Kidney (tissue), 13 donors: ENCODE measurements at regions not wholly inside any gene's neighbourhood (a gene's known extent, or its start where the extent isn't known, plus 50 kb on each side); places are given as distances from the start of the nearest gene placed in this dataset.

ENCODE experiments used
- DNase-seq, 5 donors: peaks; one replicate each; pipeline ENCODE4 v3.0.0-alpha.2; 2013 to 2020
- FAIRE-seq: peaks from 2 replicates; lab custom pipeline; 2012; peaks lifted over from hg19 to GRCh38; lab: Jason Lieb, UNC
- H3K27ac ChIP-seq, 2 donors: one replicate each; pipeline ENCODE4 v1.7.0; 2013; ENCODE audit warnings: low read depth in 2 of 2, low read length in 2 of 2, inconsistent platforms in 1 of 2
- H3K27me3 ChIP-seq: one replicate; pipeline ENCODE4 v1.7.1; 2013; ENCODE audit warnings: low read length, inconsistent platforms; ENCODE audit not compliant: control insufficient read depth, insufficient read depth
- H3K36me3 ChIP-seq, 3 donors: one replicate each; pipeline versions ENCODE4 v1.7.0 to v1.7.1; 2013; ENCODE audit warnings: low read length in 3 of 3, control low read depth in 1 of 3, inconsistent platforms in 1 of 3; ENCODE audit not compliant: insufficient read depth in 3 of 3, control insufficient read depth in 2 of 3
- H3K4me1 ChIP-seq, 3 donors: one replicate each; pipeline versions ENCODE4 v1.7.0 to v1.7.1; 2013; ENCODE audit warnings: low read length in 3 of 3, inconsistent platforms in 1 of 3, low read depth in 1 of 3; ENCODE audit not compliant: control insufficient read depth in 2 of 3, insufficient read depth in 2 of 3
- H3K4me3 ChIP-seq, 3 donors: one replicate each; pipeline versions ENCODE4 v1.7.0 to v1.8.1; 2013; ENCODE audit warnings: low read length in 3 of 3, control low read depth in 1 of 3, inconsistent platforms in 1 of 3
- H3K9ac ChIP-seq, 3 donors: one replicate each; pipeline versions ENCODE4 v1.7.0 to v1.7.1; 2013; ENCODE audit warnings: low read length in 3 of 3, control low read depth in 1 of 3, inconsistent platforms in 1 of 3
- H3K9me3 ChIP-seq, 3 donors: one replicate each; pipeline versions ENCODE4 v1.7.0 to v1.7.1; 2013; ENCODE audit warnings: low read length in 3 of 3, control low read depth in 1 of 3, inconsistent platforms in 1 of 3; ENCODE audit not compliant: control insufficient read depth in 2 of 3, insufficient read depth in 1 of 3
- CTCF ChIP-seq: IDR thresholded peaks from 3 replicates; pipeline ENCODE4 v1.5.1; 2012; ENCODE audit warnings: mild to moderate bottlenecking, moderate library complexity, borderline replicate concordance; ENCODE audit not compliant: insufficient read depth; ENCODE audit errors: extremely low read depth
- intact Hi-C: fragments of 100-400 bp; cut with DNase I; formaldehyde crosslinking; loops from one replicate; pipeline ENCODE4 v1.11.1; 2022
- donor health status: control.
- donor health status: control.
- donor health status: control.
- donor health status: control.
- donor health status: control.
- donor health status: DM: yes; HTN: yes; CAD: no.
- donor health status: Normal renal cell carcinoma (clear cell type).

GRCh38 chr9:29609282-29609681, 2036.0 kb upstream of the C9orf72 start:
- Histone ChIP-seq H3K9me3 (no peaks in the 10 kb centered on the region), H3K27me3 (no peaks in the 10 kb centered on the region), H3K4me3 (no peak overlapping the region), H3K9ac (no peak overlapping the region), H3K4me1 (no peaks in the 10 kb centered on the region), H3K36me3 (no peaks in the 10 kb centered on the region), H3K27ac (no peak overlapping the region)
- FAIRE-seq (no peak), DNase-seq (no peak)
- TF ChIP-seq CTCF: no peak
- intact Hi-C loops: no loop called here

- Histone ChIP-seq H3K4me1 (no peaks in the 10 kb centered on the region), H3K9ac (no peak overlapping the region), H3K4me3 (no peak overlapping the region), H3K27ac (no peak overlapping the region), H3K9me3 (no peaks in the 10 kb centered on the region), H3K27me3 (no peaks in the 10 kb centered on the region), H3K36me3 (no peaks in the 10 kb centered on the region)
- no peak for TF ChIP-seq CTCF
- DNase-seq (no peak), FAIRE-seq (no peak)
- intact Hi-C loops: no loop called here
Observed at GRCh38 chr9:29613773-29614172, 2040.5 kb upstream of the C9orf72 start.

- Histone ChIP-seq H3K27me3 (no peaks in the 10 kb centered on the region), H3K4me1 (no peaks in the 10 kb centered on the region), H3K9me3 (no peaks in the 10 kb centered on the region), H3K36me3 (no peaks in the 10 kb centered on the region), H3K9ac (no peak overlapping the region), H3K4me3 (no peak overlapping the region), H3K27ac (no peak overlapping the region)
- intact Hi-C loops: no loop called here
- no peak for TF ChIP-seq CTCF
- DNase-seq: no peak
- no peak for FAIRE-seq
Observed at GRCh38 chr9:29616844-29617243, 2043.6 kb upstream of the C9orf72 start.

- Histone ChIP-seq H3K4me1 (no peaks in the 10 kb centered on the region), H3K9me3 (no peaks in the 10 kb centered on the region), H3K36me3 (no peaks in the 10 kb centered on the region), H3K27ac (no peak overlapping the region), H3K27me3 (no peaks in the 10 kb centered on the region), H3K9ac (no peak overlapping the region), H3K4me3 (no peak overlapping the region)
- FAIRE-seq: no peak
- peak in 2 of 5 donors; percentile 29 to 59 for DNase-seq
- no peak for TF ChIP-seq CTCF
- intact Hi-C loops: no loop called here
Observed at GRCh38 chr9:29625292-29625731, 2052.0 kb upstream of the C9orf72 start.
